A549 (cell line): ENCODE measurements at regions not wholly inside any gene's neighbourhood (a gene's known extent, or its start where the extent isn't known, plus 50 kb on each side); places are given as distances from the start of the nearest gene placed in this dataset.

ENCODE experiments used
- BHLHE40 ChIP-seq: IDR thresholded peaks from 2 replicates; pipeline ENCODE4 v1.6.1; 2012; ENCODE audit warnings: low read depth, low read length, inconsistent platforms
- CEBPB ChIP-seq, 2 experiments: fragments of >200 bp in 1 of 2; sonication (Bioruptor Twin) in 1 of 2; formaldehyde crosslinking in 1 of 2; IDR thresholded peaks; 2 replicates each; pipeline ENCODE4 v1.6.1; 2012 to 2016
- ELK1 ChIP-seq: fragments of 150-350 bp; IDR thresholded peaks from 2 replicates; pipeline ENCODE4 v1.6.1; 2014; ENCODE audit warnings: low read depth, mild to moderate bottlenecking, low read length
- HOXB5 ChIP-seq: fragments of 250-450 bp; sonication (Bioruptor Pico); IDR thresholded peaks from 2 replicates; pipeline ENCODE4 v1.5.0; 2020; ENCODE audit warnings: mild to moderate bottlenecking, moderate library complexity
- JUNB ChIP-seq: fragments of >200 bp; sonication (Bioruptor Twin); formaldehyde crosslinking; IDR thresholded peaks from 2 replicates; pipeline ENCODE4 v1.6.1; 2016
- NR3C1 ChIP-seq: fragments of >200 bp; sonication (Bioruptor Twin); formaldehyde crosslinking; IDR thresholded peaks from 3 replicates; pipeline ENCODE4 v1.6.1; 2017
- POLR2A ChIP-seq: IDR thresholded peaks from 2 replicates; pipeline ENCODE4 v1.6.1; 2012; ENCODE audit warnings: mild to moderate bottlenecking, low read length

- no peak for TF ChIP-seq CEBPB (IDR thresholded peaks at IDR 0.05)
- TF ChIP-seq POLR2A: no peak
- no peak for TF ChIP-seq BHLHE40
- no peak for TF ChIP-seq HOXB5 (CRISPR knock-in tag)
- no peak for TF ChIP-seq ELK1
- TF ChIP-seq NR3C1: no peak
- no peak for TF ChIP-seq JUNB
Observed at GRCh38 chr3:95798628-95799027, 1015.8 kb upstream of the EPHA6 start.
